NCI-H187 treated with DMSO at 0.1 percent for 48 hours (cell line): ENCODE measurements at regions not wholly inside any gene's neighbourhood (a gene's known extent, or its start where the extent isn't known, plus 50 kb on each side); places are given as distances from the start of the nearest gene placed in this dataset.
A peak's percentile ranks its signal among the peaks of the same experiment; 100 is the strongest.
"Not testable (repeated sequence)": the region's sequence is repeated elsewhere in the genome, so short reads cannot be mapped to it uniquely, and the experiment has no call there.

Source experiments
- DNase-seq: peaks from one replicate; lab custom pipeline; 2025; lab: John Stamatoyannopoulos, UW

- no peak for DNase-seq
Measured at GRCh38 chr20:5492937-5493336, 117.9 kb downstream of the GPCPD1 start.

GRCh38 chr20:5491455-5491854, 119.4 kb downstream of the GPCPD1 start:
- no peak for DNase-seq

- DNase-seq, result no peak
Measured at GRCh38 chr20:5489601-5490000, 121.2 kb downstream of the GPCPD1 start.

GRCh38 chr20:5488823-5489222, 122.0 kb downstream of the GPCPD1 start:
- no peak for DNase-seq

GRCh38 chr20:5486377-5487054, 124.3 kb downstream of the GPCPD1 start:
- DNase-seq, result no peak

- DNase-seq, result no peak
Measured at GRCh38 chr20:5484926-5485325, 125.9 kb downstream of the GPCPD1 start.

- no peak for DNase-seq
Measured at GRCh38 chr20:5484346-5484745, 126.5 kb downstream of the GPCPD1 start.

- no peak for DNase-seq
Measured at GRCh38 chr20:5482791-5483190, 128.0 kb downstream of the GPCPD1 start.

GRCh38 chr20:5481872-5482271, 128.9 kb downstream of the GPCPD1 start:
- no peak for DNase-seq

GRCh38 chr20:5480824-5481600, 129.8 kb downstream of the GPCPD1 start:
- peak; percentile 90 for DNase-seq

GRCh38 chr20:5474646-5475550, 135.9 kb downstream of the GPCPD1 start:
- DNase-seq, result no peak

GRCh38 chr20:5471866-5472265, 138.9 kb downstream of the GPCPD1 start:
- not testable (repeated sequence) for DNase-seq

- DNase-seq, result no peak
Measured at GRCh38 chr20:5471368-5471767, 139.4 kb downstream of the GPCPD1 start.

GRCh38 chr20:5470943-5471342, 139.9 kb downstream of the GPCPD1 start:
- no peak for DNase-seq

GRCh38 chr20:5470458-5470857, 140.3 kb downstream of the GPCPD1 start:
- no peak for DNase-seq

- peak; percentile 89 for DNase-seq
Measured at GRCh38 chr20:5469111-5469510, 141.7 kb downstream of the GPCPD1 start.

- DNase-seq, result no peak
Measured at GRCh38 chr20:5467086-5467485, 143.7 kb downstream of the GPCPD1 start.

GRCh38 chr20:5465604-5465927, 145.2 kb downstream of the GPCPD1 start:
- DNase-seq, result no peak

- no peak for DNase-seq
Measured at GRCh38 chr20:5464901-5465603, 145.8 kb downstream of the GPCPD1 start.

- no peak for DNase-seq
Measured at GRCh38 chr20:5463007-5463686, 146.4 kb upstream of the PROKR2 start.

- DNase-seq, result not testable (repeated sequence)
Measured at GRCh38 chr20:5453745-5454144, 137.0 kb upstream of the PROKR2 start.
